Panc1 (cell line): ENCODE measurements at regions not wholly inside any gene's neighbourhood (a gene's known extent, or its start where the extent isn't known, plus 50 kb on each side); places are given as distances from the start of the nearest gene placed in this dataset.
A peak's percentile ranks its signal among the peaks of the same experiment; 100 is the strongest.

ENCODE experiments used
- ATAC-seq: fragments of 200-7000 bp; cut with Tn5 transposase; 2 replicates; pipeline ENCODE4 v1.9.1; 2020; ENCODE audit warnings: mild to moderate bottlenecking, moderate library complexity
- BruUV-seq: library from RNA; stranded (reverse); fragments of 400-500 nt; replicated peaks from 2 replicates; lab custom pipeline; 2021; lab: Mats Ljungman, UMichigan
- CTCF ChIA-PET: fragments of 300-600 bp; sonication (Branson Sonifier 250); formaldehyde crosslinking; loops from one replicate; lab custom pipeline; 2022; ENCODE audit warnings: antibody characterized with exemption; lab: Charles Lee
- POLR2A ChIA-PET: fragments of 300-600 bp; sonication (Branson Sonifier 250); formaldehyde crosslinking; loops from one replicate; lab custom pipeline; 2022; ENCODE audit warnings: antibody characterized with exemption; lab: Charles Lee
- DNase-seq: peaks from one replicate; pipeline ENCODE4 v3.0.0-alpha.2; 2010; ENCODE audit warnings: low read depth, low spot score
- H3K27ac ChIP-seq: 2 replicates; pipeline ENCODE4 v1.5.1; 2011; ENCODE audit warnings: mild to moderate bottlenecking, low read length, inconsistent platforms
- H3K27me3 ChIP-seq: fragments of 200-500 bp; sonication (Bioruptor generic); 2 replicates; pipeline ENCODE4 v1.6.0; 2014; ENCODE audit warnings: low read length, inconsistent platforms; ENCODE audit not compliant: control insufficient read depth, insufficient read depth
- H3K36me3 ChIP-seq: fragments of 200-500 bp; sonication (Bioruptor generic); 2 replicates; pipeline ENCODE4 v1.5.1; 2014; ENCODE audit warnings: inconsistent platforms, mild to moderate bottlenecking, low read length, moderate library complexity; ENCODE audit not compliant: control insufficient read depth, insufficient read depth
- H3K4me1 ChIP-seq: 2 replicates; pipeline ENCODE4 v1.5.1; 2011; ENCODE audit warnings: inconsistent platforms, mild to moderate bottlenecking, low read length, moderate library complexity; ENCODE audit not compliant: control insufficient read depth, insufficient read depth
- H3K4me3 ChIP-seq, 2 experiments: 2 replicates each; pipeline ENCODE4 v1.5.1; 2011 to 2012; ENCODE audit warnings: low read depth in 2 of 2, low read length in 2 of 2, mild to moderate bottlenecking in 2 of 2, inconsistent platforms in 1 of 2, moderate library complexity in 1 of 2
- H3K9me3 ChIP-seq: fragments of 200-500 bp; sonication (Bioruptor generic); 2 replicates; pipeline ENCODE4 v1.5.1; 2014; ENCODE audit warnings: low read depth, mild to moderate bottlenecking, inconsistent platforms, low read length, moderate library complexity; ENCODE audit not compliant: control insufficient read depth, insufficient read depth
- CTCF ChIP-seq: fragments of 450-650 bp; IDR thresholded peaks from 2 replicates; pipeline ENCODE4 v1.5.1; 2017; ENCODE audit warnings: mild to moderate bottlenecking
- POLR2AphosphoS5 ChIP-seq: IDR thresholded peaks from 2 replicates; pipeline ENCODE4 v1.6.1; 2012; ENCODE audit warnings: mild to moderate bottlenecking, low read depth, low read length, moderate library complexity
- REST ChIP-seq, 2 experiments: IDR thresholded peaks; 2 replicates each; pipeline ENCODE4 v1.6.1; 2011 to 2012; ENCODE audit warnings: low read depth in 2 of 2, control low read depth in 1 of 2, low read length in 1 of 2, mild to moderate bottlenecking in 1 of 2, moderate library complexity in 1 of 2; ENCODE audit not compliant: insufficient read depth in 1 of 2
- SIN3A ChIP-seq: IDR thresholded peaks from 2 replicates; pipeline ENCODE4 v1.6.1; 2012; ENCODE audit warnings: low read depth, mild to moderate bottlenecking, low read length, moderate library complexity, borderline replicate concordance; ENCODE audit not compliant: insufficient read depth
- TCF7L2 ChIP-seq: IDR thresholded peaks from 2 replicates; pipeline ENCODE4 v1.6.1; 2011; ENCODE audit warnings: mild to moderate bottlenecking, low read depth, low read length, inconsistent platforms
- in situ Hi-C: cut with HindIII; loops from 2 replicates; pipeline ENCODE4 v1.10.0; 2016; ENCODE audit warnings: low sequenced_read_pairs, low pct_unique_long_range_greater_than_20kb
- intact Hi-C: fragments of 100-400 bp; cut with micrococcal nuclease; formaldehyde crosslinking; loops from one replicate; pipeline ENCODE4 v1.10.0; 2022; ENCODE audit not compliant: unreplicated experiment

- H3K27ac ChIP-seq = no peak overlapping the region
- POLR2A ChIA-PET = no interaction called here
- BruUV-seq = no TSS peak
- no peak for DNase-seq
- no peaks in the 10 kb centered on the region for H3K4me1 ChIP-seq
- in situ Hi-C loops = no loop called here
- intact Hi-C loops = loop anchor here (5.0 kb wide), 1 partner anchor 98 kb away; no protein-coding TSS in a partner anchor
- H3K36me3 ChIP-seq = no peaks in the 10 kb centered on the region
- ATAC-seq = no peak
- H3K4me3 ChIP-seq = no peak overlapping the region
- CTCF ChIA-PET = interaction anchor here (0.8 kb wide), 1 partner anchor 98 kb away, joined by 4 read pairs; no protein-coding TSS in a partner anchor
- H3K27me3 ChIP-seq = no peaks in the 10 kb centered on the region
- no peaks in the 10 kb centered on the region for H3K9me3 ChIP-seq
- TF ChIP-seq TCF7L2 (no peak), POLR2AphosphoS5 (no peak), CTCF (no peak), SIN3A (no peak), REST (IDR thresholded peaks at IDR 0.05; ENCODE audit: insufficient read depth in 1 of 2, low read depth in 2 of 2, low read length in 1 of 2) (no peak)
Measured at GRCh38 chr2:219835493-219835892, 208.1 kb downstream of the SLC4A3 start.

- H3K9me3 ChIP-seq = no peaks in the 10 kb centered on the region
- no peak overlapping the region for H3K4me3 ChIP-seq
- DNase-seq = no peak
- intact Hi-C loops = loop anchor here (5.0 kb wide), 1 partner anchor 99 kb away; no protein-coding TSS in a partner anchor
- TF ChIP-seq POLR2AphosphoS5 (no peak), CTCF (peak; percentile 78), REST (IDR thresholded peaks at IDR 0.05; ENCODE audit: insufficient read depth in 1 of 2, low read depth in 2 of 2, low read length in 1 of 2) (no peak), SIN3A (no peak)
- ChIA-PET POLR2A (no interaction called here), CTCF (no interaction called here)
- 0 out of 2 replicates have a peak, but pooled peaks have one; percentile 66 for ATAC-seq
- H3K4me1 ChIP-seq = no peaks in the 10 kb centered on the region
- in situ Hi-C loops = no loop called here
- H3K36me3 ChIP-seq = no peaks in the 10 kb centered on the region
- no peaks in the 10 kb centered on the region for H3K27me3 ChIP-seq
- H3K27ac ChIP-seq = no peak overlapping the region
- no TSS peak for BruUV-seq
Measured at GRCh38 chr2:219836647-219837177, 209.3 kb downstream of the SLC4A3 start.
